Ishikawa (cell line): ENCODE measurements at regions not wholly inside any gene's neighbourhood (a gene's known extent, or its start where the extent isn't known, plus 50 kb on each side); places are given as distances from the start of the nearest gene placed in this dataset.

Experiments used
- CEBPB ChIP-seq: IDR thresholded peaks from 2 replicates; pipeline ENCODE4 v1.6.1; 2012
- CREB1 ChIP-seq: IDR thresholded peaks from 2 replicates; pipeline ENCODE4 v1.6.1; 2012; ENCODE audit warnings: low read depth
- EGR1 ChIP-seq: IDR thresholded peaks from 2 replicates; pipeline ENCODE4 v1.6.1; 2012
- EP300 ChIP-seq: IDR thresholded peaks from 2 replicates; pipeline ENCODE4 v1.6.1; 2012; ENCODE audit warnings: borderline replicate concordance
- FOXM1 ChIP-seq: IDR thresholded peaks from 2 replicates; pipeline ENCODE4 v1.6.1; 2012; ENCODE audit warnings: low read depth, borderline replicate concordance
- NFIC ChIP-seq: IDR thresholded peaks from 2 replicates; pipeline ENCODE4 v1.6.1; 2012
- RAD21 ChIP-seq: IDR thresholded peaks from 2 replicates; pipeline ENCODE4 v1.6.1; 2012; ENCODE audit warnings: low read depth
- TAF1 ChIP-seq: IDR thresholded peaks from 2 replicates; pipeline ENCODE4 v1.6.1; 2012; ENCODE audit warnings: low read depth, mild to moderate bottlenecking
- TCF12 ChIP-seq: IDR thresholded peaks from 2 replicates; pipeline ENCODE4 v1.6.1; 2012; ENCODE audit warnings: low read depth
- TEAD4 ChIP-seq: IDR thresholded peaks from 2 replicates; pipeline ENCODE4 v1.6.1; 2012
- YY1 ChIP-seq: IDR thresholded peaks from 2 replicates; pipeline ENCODE4 v1.6.1; 2012; ENCODE audit warnings: low read depth
- ZBTB7A ChIP-seq: IDR thresholded peaks from 2 replicates; pipeline ENCODE4 v1.6.1; 2012; ENCODE audit warnings: low read depth
- TF ChIP-seq, protein P1 (sequence below): IDR thresholded peaks from 2 replicates; pipeline ENCODE4 v1.6.1; 2012
- TF ChIP-seq, protein P2 (sequence below): IDR thresholded peaks from 2 replicates; pipeline ENCODE4 v1.6.1; 2012
- TF ChIP-seq, protein P3 (sequence below): IDR thresholded peaks from 2 replicates; pipeline ENCODE4 v1.6.1; 2012; ENCODE audit warnings: low read depth, mild to moderate bottlenecking

DNA sequence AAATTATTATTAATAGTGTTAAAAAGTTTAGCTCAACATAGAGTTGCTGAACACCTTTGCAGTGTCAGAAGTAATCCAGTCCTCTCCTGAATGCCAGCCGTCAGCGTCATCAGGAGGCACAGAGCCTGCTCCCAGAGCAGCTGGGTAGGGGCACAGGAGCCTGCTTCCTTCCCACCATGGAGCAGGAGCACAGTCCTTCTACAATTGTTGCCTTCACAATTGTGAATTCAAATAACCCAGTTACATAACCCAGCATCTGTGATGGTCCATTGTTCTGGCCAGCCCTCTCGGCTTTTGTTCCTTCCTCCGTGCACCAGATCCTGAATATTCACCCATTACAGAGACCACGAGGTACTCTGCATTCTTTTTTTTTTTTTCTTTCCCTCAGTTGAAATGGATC is 393.9 kb upstream of the MAF start:
- TF ChIP-seq, protein P1, sequence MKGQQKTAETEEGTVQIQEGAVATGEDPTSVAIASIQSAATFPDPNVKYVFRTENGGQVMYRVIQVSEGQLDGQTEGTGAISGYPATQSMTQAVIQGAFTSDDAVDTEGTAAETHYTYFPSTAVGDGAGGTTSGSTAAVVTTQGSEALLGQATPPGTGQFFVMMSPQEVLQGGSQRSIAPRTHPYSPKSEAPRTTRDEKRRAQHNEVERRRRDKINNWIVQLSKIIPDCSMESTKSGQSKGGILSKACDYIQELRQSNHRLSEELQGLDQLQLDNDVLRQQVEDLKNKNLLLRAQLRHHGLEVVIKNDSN, result no peak
- TF ChIP-seq CEBPB, result no peak
- TF ChIP-seq YY1, result no peak
- no peak for TF ChIP-seq RAD21
- no peak for TF ChIP-seq TAF1
- TF ChIP-seq EGR1, result no peak
- TF ChIP-seq, protein P2, sequence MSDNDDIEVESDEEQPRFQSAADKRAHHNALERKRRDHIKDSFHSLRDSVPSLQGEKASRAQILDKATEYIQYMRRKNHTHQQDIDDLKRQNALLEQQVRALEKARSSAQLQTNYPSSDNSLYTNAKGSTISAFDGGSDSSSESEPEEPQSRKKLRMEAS, result no peak
- no peak for TF ChIP-seq EP300
- TF ChIP-seq TCF12, result no peak
- no peak for TF ChIP-seq TEAD4
- no peak for TF ChIP-seq ZBTB7A
- no peak for TF ChIP-seq FOXM1
- TF ChIP-seq CREB1, result no peak
- no peak for TF ChIP-seq NFIC
- TF ChIP-seq, protein P3, sequence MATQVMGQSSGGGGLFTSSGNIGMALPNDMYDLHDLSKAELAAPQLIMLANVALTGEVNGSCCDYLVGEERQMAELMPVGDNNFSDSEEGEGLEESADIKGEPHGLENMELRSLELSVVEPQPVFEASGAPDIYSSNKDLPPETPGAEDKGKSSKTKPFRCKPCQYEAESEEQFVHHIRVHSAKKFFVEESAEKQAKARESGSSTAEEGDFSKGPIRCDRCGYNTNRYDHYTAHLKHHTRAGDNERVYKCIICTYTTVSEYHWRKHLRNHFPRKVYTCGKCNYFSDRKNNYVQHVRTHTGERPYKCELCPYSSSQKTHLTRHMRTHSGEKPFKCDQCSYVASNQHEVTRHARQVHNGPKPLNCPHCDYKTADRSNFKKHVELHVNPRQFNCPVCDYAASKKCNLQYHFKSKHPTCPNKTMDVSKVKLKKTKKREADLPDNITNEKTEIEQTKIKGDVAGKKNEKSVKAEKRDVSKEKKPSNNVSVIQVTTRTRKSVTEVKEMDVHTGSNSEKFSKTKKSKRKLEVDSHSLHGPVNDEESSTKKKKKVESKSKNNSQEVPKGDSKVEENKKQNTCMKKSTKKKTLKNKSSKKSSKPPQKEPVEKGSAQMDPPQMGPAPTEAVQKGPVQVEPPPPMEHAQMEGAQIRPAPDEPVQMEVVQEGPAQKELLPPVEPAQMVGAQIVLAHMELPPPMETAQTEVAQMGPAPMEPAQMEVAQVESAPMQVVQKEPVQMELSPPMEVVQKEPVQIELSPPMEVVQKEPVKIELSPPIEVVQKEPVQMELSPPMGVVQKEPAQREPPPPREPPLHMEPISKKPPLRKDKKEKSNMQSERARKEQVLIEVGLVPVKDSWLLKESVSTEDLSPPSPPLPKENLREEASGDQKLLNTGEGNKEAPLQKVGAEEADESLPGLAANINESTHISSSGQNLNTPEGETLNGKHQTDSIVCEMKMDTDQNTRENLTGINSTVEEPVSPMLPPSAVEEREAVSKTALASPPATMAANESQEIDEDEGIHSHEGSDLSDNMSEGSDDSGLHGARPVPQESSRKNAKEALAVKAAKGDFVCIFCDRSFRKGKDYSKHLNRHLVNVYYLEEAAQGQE, result no peak

DNA sequence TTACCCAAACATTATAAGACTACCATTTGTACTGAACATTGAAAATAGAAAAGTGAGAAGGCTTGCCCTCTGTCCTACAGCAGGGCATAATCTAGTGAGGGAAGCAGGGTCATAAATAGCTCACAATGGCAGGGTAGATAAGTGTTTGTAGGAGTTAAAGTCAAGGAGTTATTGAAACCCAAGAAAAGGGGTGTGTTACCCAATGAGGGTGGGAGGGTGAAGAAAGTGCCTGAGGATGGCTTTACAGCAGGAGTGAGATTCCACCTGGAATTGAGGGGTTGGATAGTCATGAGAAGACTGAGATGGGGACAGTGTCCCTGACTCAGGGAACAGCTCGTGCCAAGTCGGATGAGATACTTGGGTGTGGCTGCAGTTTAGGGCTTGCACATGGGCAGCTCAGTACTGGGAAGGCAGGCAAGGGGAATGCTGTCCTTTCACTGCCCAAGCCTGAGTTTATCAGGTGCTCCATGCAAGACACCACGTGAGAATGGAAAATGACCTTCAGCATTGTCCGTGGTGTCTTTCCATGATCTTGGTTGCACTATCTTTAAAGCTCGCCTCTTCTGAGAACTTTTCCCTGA is 393.2 kb upstream of the MAF start:
- TF ChIP-seq RAD21 (no peak), CREB1 (no peak), ZBTB7A (no peak), EGR1 (no peak), TAF1 (no peak), TCF12 (no peak), EP300 (no peak), NFIC (no peak), CEBPB (no peak), YY1 (no peak), TEAD4 (no peak), FOXM1 (no peak)
- TF ChIP-seq, protein P3, result no peak
- TF ChIP-seq, protein P1, result no peak
- TF ChIP-seq, protein P2, result no peak

DNA sequence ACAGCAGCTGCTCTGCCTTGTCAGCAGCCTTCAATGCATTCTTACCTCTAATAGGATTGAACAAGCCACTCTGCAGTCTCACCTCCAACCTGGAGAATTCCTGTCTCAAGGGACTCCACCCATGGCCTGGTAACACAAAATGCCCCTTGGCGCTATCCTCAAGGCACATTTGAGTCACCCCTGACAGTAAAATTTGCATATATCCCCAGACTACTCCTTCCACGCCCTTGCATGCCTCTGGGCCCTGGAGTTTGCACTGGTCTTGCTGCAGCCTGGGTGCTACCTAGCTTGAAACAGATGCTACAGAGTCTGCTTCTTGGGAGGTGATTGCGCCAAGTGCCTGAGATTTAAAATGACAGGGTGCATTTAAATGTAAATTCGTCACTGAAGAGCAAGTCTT is 391.4 kb upstream of the MAF start:
- no peak for TF ChIP-seq RAD21
- TF ChIP-seq, protein P3, result no peak
- no peak for TF ChIP-seq EP300
- no peak for TF ChIP-seq ZBTB7A
- no peak for TF ChIP-seq FOXM1
- no peak for TF ChIP-seq YY1
- no peak for TF ChIP-seq CREB1

DNA sequence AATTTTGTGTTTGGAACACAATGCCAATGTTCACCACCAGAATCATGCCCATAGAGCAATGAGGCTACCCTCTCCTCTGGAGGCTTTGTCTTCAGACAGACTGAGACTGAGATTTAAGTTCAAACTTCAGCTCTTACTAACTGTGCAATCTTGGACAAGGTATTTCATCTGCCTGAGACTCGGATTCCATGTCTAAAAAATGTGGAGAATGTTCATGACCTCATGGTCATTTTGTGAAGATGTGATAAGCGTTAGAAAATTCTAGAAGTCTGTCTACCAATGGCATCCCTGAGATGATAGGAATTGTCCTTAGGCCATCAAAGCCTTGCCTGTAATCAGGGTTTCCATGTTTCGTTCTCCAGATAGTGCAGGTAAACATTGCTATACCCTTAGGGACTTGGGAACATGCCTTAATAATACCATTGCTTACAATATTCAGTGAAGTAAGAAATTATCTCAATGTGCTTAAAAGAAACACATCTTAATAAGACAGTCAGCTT is 388.2 kb upstream of the MAF start:
- no peak for TF ChIP-seq ZBTB7A
- TF ChIP-seq YY1, result no peak
- TF ChIP-seq, protein P1, result no peak
- no peak for TF ChIP-seq TEAD4
- TF ChIP-seq EP300, result no peak
- TF ChIP-seq TAF1, result no peak
- TF ChIP-seq TCF12, result no peak
- TF ChIP-seq CREB1, result no peak
- TF ChIP-seq FOXM1, result no peak
- TF ChIP-seq, protein P3, result no peak
